GM12872 (cell line): ENCODE measurements at regions not wholly inside any gene's neighbourhood (a gene's known extent, or its start where the extent isn't known, plus 50 kb on each side); places are given as distances from the start of the nearest gene placed in this dataset.

Source experiments
- TF ChIP-seq, protein P1 (sequence below): IDR thresholded peaks from 3 replicates; pipeline ENCODE4 v1.5.1; 2011; ENCODE audit warnings: low read depth, mild to moderate bottlenecking, low read length, moderate library complexity; ENCODE audit not compliant: insufficient read depth

DNA sequence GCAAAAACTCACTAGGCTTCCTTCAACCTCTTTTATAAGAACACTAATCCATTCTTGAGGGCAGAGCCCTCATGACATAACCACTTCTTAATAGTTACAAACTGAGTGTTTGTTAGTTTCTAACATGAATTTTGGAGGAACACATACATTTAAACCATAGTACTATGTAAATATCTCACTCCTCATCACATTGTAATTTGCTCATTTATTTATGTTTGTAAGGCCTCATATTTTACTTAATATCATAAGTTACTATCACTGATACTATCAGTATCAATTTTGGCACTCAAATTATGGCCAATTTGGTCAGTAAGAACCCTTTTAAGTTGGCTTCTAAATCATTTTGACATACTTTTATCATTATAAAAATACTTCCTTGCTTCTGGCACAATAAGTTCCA is 603.1 kb downstream of the ZEB2 start:
- TF ChIP-seq, protein P1, sequence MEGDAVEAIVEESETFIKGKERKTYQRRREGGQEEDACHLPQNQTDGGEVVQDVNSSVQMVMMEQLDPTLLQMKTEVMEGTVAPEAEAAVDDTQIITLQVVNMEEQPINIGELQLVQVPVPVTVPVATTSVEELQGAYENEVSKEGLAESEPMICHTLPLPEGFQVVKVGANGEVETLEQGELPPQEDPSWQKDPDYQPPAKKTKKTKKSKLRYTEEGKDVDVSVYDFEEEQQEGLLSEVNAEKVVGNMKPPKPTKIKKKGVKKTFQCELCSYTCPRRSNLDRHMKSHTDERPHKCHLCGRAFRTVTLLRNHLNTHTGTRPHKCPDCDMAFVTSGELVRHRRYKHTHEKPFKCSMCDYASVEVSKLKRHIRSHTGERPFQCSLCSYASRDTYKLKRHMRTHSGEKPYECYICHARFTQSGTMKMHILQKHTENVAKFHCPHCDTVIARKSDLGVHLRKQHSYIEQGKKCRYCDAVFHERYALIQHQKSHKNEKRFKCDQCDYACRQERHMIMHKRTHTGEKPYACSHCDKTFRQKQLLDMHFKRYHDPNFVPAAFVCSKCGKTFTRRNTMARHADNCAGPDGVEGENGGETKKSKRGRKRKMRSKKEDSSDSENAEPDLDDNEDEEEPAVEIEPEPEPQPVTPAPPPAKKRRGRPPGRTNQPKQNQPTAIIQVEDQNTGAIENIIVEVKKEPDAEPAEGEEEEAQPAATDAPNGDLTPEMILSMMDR: no peak

DNA sequence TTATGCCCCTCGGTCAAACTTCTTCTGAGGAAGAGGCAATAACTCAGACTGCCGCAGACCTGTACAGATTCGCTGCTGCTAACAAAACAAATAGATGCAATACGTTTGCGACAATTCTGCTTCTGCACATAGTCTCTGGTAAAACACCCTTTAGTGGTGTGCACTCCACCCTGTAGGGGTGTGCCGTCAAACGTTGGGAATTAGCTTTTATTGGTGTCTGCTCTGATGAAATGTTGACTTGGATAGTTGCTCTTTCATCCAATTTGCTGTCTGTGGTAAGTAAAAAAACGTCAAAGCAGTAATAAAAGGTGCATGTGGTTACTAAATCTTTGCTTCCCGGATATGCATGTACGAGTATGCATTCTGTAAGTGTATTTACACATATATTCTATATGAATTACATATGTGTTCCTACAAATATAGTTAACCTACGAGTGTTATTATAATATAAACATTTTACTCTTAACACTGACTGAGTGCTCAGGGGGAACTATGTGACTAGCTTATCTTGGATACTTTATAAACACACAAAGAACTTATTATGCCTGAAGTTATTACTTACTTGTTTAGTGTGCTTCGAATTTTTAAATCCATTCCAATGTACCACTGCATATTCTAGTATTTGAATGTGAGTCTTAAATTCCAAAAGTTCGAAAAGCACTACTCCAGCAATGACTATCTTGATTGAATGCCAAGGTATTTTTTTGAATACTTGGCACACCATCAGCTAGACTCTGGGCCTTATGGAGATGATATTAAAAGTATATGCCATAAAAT is 610.2 kb downstream of the ZEB2 start:
- TF ChIP-seq, protein P1: no peak

DNA sequence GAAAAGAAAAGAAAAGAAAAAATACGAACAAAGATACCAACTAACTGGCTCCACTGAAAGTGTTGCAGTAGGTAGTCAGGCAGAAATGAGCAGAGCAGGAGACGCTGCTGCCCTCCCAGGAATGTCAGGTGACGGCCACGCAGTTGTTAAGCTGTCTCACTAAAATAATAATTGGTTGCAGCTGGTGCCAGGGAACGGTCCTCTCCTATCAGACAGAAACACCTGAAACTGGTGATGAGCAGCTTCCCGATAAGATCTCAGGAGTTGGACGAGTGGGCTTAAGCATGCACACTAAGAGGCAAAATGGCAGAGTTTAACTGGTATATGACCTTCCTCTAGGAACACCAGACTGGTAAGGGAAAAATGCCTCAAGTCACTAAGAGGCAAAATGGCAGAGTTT is 611.1 kb downstream of the ZEB2 start:
- TF ChIP-seq, protein P1: no peak

DNA sequence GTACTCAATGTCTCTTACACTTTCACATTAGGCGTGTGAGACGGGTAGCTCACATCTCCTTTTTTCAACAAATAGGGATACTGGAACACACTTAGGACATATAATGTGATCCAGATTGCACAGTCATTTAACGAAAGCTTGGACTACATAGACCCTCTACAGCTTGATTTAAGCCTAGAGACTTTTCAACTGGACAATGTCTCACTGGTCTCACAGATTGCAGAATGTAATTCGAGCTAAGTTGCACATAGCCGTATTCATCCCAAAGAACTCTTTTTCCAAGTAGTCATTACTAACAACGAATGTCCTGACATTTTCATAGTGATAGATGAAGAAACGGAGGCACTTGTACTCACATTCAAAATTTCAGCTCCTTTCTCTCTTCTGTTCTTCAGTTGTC is 612.1 kb downstream of the ZEB2 start:
- TF ChIP-seq, protein P1: no peak

DNA sequence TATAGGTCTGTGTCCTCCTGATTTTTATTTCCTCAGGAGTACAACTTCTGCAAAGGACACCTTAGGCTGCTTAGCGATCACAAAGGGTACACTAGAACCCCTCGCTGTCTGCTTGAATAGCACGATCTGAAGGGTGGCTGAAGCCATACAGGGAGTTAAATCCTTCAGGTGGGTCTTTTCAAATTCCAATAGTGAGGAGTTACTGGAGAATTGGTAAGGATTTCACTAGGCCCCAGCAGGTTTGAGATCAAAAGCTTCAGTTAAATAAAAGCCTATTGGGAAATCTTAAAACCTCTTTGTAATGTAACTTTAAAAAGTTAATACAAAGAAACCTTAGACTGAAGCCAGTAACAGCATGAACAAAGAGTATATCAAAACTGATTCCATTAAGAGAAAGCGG is 613.1 kb downstream of the ZEB2 start:
- TF ChIP-seq, protein P1: no peak

DNA sequence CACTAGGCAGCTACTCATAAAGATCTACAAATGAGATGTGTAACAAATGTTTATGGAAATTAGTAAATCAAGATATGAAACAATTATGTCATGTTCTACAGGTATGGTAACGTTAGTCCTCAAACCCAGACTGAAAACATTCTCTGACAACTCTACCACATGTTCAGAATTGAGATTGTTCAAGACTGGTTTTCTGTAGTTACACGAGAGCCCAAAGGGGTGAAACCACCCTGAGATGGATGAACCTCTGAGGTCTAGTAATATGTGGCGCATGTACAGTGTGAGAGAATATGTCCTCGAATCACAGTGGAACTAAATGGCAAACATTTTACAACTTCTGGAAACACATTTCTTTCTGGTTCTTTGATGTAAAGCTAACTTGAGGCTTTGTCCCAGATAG is 614.3 kb downstream of the ZEB2 start:
- TF ChIP-seq, protein P1: no peak

DNA sequence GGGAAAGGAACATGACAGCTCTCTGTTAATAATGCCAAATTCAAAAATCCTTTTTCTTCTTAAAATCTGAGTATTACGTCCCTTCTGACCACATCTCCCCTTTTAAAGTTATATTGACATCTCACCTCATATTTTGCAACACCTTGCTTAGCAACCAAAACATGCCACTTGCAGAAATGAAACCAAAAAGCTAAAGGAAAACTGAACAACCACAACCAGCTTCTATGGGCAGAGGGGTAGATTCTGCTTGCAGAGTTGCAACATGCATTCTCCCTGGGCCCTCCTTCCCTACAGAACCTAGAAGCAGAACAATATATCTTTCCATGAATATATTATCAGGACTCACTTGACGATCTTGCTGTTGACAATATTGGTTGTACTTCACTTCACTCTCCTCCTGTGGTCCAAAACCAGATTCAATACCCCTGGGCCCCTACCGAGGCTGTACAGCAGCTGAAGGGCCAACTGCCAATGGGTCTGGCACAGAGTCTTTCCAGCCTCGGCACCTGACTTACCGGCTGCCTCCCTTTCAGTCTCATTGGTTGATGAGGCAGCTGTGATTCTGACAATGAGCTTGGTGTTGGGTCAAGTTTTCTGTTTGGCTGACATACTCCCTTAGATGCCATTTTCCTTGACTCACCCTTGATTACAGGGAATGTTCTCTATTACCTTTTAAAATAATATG is 616.6 kb downstream of the ZEB2 start:
- TF ChIP-seq, protein P1: no peak
